ENCODE measurements at regions not wholly inside any gene's neighbourhood (a gene's known extent, or its start where the extent isn't known, plus 50 kb on each side); places are given as distances from the start of the nearest gene placed in this dataset.
"Not testable (repeated sequence)": the region's sequence is repeated elsewhere in the genome, so short reads cannot be mapped to it uniquely, and the experiment has no call there.

DNA sequence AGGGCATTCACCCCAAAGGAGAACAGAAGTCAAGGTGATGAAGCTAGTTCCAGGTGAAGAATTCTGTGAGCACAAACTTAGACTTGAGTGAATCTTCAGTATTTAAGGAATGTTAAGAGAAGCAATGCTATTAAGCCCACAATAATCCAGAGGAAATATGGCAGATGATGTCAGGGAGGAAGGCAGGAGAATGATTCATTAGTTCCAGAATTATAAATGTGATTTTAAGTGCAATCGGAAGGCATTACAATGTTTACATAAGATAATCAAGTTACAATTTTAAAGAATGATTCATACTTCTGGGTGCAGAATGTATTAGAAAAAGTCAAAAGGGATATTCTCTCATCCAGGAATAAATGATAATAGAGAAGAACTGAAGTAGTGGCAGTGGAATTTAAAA lies 545.2 kb upstream of the BRINP3 start:
- DNase-seq = peak; percentile 48

DNA sequence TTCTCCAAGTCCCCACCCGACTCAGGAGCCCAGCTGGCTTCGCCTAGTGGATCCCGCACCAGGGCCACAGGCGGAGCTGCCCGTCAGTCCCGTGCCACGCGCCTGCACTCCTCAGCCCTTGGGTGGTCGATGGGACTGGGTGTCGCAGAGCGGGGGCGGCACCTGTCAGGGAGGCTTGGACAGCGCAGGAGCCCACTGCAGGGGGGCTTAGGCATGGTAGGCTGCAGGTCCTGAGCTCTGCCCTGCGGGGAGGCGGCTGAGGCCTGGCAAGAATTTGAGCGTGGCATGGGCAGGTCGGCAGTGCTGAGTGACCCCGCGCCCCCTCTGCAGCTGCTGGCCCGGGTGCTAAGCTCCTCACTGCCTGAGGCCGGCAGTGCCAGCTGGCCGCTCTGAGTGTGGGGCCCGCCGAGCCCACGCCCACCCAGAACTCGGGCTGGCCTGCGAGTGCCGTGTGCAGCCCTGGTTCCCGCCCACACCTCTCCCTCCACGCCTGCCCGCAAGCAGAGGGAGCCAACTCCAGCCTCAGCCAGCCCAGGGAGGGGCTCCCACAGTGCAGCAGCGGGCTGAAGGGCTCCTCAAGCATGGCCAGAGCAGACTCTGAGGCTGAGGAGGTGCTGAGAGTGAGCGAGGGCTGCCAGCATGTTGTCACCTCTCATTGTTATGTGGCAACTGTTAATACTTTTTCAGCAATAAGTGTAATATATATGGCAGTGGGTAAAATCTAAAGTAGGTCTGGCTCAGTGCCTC lies 548.4 kb upstream of the BRINP3 start:
- DNase-seq = no peak

DNA sequence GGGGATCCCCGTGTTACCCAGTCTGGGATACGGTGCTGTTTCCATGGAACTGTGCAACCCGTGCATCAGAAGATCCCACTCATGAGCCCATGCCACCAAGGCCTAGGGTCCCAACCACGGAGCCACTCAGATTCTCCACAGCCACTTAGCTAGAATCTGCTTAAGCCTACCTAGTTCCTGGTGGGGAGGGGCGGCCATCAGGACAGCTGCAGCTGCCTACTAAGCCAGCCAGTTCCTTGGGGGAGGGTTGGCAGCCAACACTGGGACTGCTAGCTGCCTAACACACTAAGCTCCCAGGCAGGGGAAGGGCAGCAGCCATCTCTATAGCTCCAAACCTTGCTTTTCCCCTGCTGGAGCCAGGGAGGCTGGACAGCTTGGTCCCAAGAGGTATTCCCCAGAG lies 549.2 kb upstream of the BRINP3 start:
- no peak for DNase-seq

DNA sequence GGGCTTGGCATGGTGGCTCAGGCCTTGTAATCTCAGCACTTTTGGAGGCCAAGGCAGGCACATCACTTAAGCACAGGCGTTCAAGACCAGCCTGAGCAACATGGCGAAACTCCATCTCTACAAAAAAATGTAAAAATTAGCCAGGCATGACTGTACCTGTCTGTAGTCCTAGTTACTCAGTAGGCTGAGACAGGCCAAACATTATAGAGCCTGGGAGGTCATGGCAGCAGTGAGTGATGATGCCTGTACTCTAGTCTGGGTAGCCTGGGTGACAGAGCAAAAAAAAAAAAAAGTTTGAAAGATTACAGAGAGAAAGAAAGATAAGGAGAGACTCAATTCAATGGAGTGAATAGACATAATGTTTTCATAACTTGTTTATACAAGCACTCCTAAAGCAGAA lies 556.5 kb upstream of the BRINP3 start:
- no peak for DNase-seq

DNA sequence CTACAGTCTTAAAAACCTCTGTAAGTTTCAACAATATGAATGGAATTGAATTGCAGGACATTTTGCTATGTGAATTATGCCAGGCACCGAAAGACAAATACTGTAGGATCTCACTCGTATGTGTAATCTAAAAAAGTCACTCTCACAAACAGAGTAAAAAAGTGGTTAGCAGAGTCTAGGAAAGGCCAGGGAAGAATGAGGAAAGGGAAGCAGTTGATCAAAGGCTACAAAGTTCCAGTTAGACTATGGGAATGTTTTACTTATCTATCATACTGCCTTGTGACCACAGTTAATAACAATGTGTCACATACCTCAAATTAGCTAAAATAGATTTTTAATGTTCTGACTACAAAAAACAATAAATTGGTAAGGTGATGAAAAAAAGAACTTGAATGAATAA lies 565.4 kb upstream of the BRINP3 start:
- peak; percentile 3 for DNase-seq

DNA sequence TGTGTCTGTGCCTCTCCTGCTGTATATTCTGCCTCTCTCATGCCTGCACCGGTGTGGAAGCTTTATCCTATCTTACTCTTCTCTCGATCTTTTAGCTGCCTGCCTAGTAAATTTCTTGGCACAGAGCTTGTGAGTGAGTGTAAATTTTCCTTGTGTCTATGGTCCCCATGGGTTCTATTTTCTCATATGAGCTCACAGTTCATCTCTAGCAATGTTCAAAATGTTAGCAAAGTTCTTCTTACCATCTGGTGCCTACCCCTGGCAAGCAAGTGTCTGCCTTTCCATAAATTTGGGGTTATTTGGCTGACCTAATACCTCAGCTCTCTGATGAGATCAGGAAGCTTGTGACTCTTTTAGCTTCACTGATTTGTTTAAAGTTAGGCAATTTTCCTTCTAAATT lies 572.1 kb upstream of the BRINP3 start:
- DNase-seq = no peak

DNA sequence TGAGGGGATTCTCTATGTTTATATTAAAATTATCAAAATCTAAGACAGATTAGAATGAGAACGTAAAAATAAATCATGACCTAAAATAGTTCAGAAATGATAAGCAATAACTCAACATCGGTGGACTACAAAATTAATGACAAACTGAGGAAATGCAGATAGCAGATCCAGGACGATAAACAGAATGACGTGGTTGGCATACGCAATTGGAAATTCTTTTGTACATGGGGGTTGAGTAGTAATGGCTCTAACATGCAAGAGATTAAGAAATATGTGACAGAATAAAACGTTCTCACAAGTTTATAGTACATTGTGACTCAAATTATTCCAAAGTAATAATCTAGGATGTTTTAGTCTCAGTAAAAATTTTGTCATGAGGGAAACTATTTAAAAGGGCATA lies 575.2 kb upstream of the BRINP3 start:
- DNase-seq = no peak

DNA sequence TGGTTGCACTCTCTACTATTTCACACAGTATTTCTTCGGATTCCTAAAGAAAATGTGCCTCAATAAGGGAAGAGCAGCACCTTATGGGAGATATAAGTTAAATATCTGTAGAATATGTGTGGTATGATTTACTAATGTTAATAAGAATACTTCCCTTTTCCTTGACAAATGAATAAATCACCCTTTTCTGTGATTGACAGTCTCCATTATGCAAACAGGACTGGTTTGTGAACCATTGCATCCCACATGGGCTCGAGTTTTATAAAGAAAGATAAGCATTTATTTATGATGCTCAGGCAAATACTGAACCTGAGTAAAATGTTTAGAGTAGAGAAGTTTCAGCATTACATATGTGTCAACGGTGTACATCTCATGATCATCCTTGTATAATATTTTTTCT lies 587.7 kb upstream of the BRINP3 start:
- DNase-seq = no peak

DNA sequence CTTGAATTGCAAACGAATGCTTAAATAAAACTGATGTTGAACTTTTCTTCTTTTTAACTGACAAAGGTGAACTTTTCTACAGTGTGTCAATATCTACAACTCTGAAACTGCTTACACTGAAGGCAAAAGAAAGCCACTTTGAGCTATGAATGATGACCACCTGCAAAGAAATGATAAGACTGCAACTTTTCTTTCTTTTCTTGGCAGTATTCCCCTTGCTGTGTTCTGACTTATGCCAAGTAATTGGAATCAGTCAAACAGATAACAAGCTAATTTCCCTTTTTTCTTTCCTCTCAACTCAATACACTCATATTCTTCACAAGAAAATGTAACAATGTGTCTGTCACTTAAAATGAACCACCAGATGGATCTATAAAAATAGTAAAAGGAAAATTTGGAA lies 588.1 kb upstream of the BRINP3 start:
- DNase-seq = no peak

DNA sequence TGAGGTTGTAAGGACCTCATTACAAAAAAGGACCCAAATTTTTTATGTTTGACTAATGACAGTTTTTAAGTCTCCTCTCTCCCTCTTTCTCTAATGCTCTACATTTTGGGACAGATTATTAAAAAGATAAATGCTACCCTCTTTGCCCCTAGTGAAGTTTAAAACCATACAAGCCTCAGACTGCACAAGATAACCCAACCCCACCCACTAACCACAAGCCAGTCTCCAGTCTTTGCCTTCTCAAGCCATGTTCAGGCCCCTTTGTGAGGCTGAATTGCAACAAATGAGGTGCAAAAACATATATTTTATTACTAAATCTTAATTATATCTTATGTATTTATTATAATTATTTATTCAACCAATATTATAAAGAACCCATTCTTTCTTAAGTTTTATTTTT lies 597.2 kb upstream of the BRINP3 start:
- DNase-seq = no peak

DNA sequence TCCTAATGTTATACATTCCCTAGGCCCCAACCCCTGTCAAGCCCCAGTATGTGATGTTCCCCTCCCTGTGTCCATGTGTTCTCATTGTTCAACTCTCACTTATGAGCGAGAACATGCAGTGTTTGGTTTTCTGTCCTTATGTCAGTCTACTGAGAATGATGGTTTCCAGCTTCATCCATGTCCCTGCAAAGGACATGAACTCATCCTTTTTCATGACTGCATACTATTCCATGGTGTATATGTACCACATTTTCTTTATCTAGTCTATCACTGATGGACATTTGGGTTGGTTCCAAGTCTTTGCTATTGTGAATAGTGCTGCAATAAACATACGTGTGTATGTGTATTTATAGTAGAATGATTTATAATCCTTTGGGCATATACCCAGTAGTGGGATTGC lies 605.4 kb upstream of the BRINP3 start:
- DNase-seq = not testable (repeated sequence)

DNA sequence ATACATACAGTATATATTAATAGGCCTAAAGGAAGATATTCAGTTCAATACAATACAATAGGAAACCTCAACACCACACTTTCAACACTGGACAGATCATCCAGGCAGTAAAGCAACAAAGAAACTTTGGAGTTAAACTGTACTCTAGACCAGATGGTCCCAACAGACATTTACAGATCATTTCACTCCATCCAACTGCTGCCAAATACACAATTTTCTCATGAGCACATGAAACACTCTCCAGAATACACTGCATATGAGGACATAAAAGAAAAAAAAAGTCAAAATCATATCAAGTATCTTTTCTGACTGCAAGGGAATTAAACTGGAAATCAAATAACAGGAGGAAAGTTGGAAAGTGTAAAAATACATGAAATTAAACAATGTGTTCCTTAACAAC lies 607.5 kb upstream of the BRINP3 start:
- DNase-seq = no peak

DNA sequence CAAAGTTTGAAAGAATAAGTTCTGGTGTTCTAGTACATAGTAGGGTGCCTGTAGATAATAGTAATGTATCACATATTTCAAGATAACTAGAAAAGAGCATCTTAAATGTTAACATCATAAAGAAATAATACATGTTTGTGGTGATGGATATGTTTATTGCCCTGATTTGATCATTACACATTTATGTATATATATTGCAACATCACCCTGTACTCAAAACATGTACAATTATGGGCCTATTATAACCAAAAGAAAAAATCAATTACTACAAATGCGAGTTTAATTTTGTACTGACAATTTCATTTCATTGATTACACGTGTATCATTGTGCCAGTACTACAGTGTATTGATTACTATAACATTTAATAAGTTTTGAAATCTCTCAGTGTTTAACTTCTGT lies 609.2 kb upstream of the BRINP3 start:
- DNase-seq = no peak

DNA sequence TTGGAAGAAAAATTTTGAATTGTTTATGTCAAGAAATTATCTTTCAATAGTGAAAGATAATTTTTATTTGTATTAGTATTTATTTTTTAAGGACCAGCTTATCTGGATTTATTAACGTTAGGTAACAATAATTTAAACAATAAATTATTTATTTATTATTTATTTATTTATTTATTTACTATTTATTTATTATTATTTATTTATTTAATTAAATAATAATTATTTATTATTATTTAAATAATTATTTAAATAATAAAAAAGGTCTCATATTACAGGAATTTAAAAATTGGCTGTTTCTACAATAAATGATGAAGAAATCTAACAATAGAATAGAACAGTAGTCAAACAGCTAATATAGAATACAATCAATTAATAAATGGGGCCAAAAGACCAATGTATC lies 618.7 kb upstream of the BRINP3 start:
- DNase-seq = no peak

DNA sequence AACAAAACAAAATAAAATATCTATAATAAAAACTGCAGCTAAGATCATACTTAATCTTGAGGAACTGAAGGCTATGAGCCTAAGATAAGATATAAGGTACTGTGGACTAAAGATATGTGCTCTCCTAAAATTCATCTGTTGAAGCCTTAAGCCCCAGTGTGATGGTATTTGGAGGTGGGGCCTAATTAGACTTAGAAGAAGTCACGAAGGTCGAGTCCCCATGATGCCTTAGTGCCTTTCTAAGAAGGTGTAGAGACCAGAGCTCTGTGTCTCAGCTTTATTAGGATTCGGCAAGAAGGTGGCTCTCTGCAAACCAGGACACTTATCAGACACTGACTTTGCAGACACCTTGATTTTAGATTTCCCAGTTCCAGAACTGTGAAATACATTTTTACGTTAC lies 622.0 kb upstream of the BRINP3 start:
- DNase-seq = no peak

DNA sequence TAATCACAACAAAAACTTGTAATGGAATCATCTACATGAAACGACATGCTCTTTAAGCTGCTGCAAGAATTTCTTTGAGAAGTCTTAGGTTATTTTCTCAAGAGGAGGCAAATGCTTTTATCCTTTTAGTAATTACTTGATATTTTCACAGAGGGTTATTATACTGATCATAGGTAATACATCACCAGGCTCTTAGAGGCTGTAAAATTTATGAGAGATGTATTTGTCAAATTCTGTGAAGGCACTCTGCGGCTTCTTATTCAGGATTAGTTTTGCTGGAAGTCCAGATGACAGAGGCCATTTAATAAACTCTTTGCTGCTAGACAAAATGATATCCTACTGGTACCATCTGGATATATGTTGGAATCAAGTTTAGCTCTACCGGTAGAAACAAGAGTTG lies 624.3 kb upstream of the BRINP3 start:
- DNase-seq = no peak

DNA sequence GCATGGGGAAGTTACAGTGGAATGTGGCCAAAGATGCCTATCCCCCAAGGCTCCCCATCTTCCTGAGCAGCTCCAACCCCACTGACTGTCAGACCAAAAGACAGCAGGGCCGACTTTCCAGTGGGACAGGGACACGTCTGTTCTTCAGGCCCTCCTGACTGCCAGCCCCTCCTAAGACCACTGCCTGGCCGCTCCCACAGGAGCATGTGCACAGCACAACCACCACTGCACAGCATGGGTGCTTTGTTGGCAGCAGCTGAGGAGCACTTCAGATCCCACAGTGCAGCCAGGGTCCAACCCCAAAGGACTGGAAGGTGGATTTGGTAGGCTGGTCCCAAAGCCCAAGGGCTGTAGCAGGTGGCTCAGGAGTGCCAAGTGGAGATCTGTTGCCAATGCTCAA lies 648.3 kb upstream of the BRINP3 start:
- no peak for DNase-seq

DNA sequence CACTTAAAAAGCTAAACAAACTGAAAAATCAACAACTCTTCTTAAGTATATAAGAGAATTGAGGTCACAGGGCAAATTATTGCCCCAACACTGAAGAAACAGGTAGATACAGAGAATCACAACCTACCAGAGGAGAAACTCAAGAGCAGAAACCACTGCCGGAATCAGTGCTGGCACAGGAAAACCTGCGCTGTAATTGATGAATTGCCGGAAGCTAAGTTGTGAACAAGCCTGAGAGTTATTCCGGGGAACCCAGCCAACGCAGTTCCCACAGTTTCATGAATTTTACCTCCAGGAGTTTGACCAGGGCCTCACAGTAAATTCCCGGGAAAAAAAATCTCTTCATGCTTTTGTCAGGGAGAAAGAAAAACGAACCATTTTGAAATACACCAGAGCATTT lies 657.1 kb upstream of the BRINP3 start:
- peak; percentile 6 for DNase-seq

DNA sequence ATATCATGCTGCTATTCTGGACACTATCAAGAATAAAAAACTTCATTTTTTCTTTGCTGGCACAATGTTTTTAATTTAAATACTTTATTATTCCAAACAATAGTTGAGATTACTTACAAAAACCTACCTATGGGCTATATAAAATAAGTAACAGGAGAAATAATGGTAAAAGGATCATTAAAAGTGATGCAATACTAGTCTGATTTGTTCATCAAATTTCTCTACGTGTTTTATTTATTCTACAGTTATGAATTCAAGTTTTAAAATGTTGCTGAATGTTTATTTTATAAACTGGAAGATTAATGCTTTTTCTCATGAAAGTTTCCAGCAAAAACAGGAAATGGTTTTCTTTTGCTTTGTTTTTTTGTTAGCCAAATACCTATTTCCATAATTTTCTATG lies 662.4 kb upstream of the BRINP3 start:
- DNase-seq = no peak

DNA sequence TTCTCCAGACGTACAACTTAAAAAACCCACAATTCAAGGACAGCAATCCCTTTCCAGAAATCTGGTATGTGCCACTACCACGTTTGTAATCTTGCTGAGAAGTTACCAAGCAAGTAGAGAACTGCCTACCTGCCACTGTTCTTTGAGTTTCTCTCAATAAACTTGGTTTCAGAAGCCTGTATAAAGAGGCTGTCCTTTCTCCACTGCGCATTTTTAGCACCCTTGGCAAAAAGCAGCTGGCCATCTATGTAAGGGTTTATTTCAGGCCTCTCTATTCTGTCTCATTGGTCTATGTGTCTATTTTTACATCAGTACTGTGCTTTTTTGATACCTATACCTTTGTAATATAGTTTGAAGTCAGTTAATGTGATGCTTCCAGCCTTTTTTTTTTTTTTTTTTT lies 665.1 kb upstream of the BRINP3 start:
- no peak for DNase-seq

DNA sequence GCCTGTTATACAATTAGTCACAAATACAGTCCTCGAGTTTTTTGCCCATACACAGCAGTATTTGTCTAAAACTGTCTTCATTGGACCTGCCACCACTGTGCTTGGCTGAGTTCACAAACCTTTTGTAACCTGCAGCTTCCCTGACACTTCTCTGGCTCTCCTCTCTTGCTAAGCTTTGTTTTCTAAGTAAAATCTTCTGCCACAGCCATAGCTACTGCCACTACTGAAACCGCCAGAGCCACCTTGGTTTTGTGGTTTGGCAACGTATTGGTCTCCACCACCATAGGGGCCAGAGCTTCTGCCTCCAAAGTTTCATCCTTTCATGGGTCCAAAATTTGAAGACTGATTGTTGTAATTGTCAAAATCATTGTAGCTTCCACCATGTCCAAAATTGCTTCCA lies 668.2 kb upstream of the BRINP3 start:
- DNase-seq = no peak

DNA sequence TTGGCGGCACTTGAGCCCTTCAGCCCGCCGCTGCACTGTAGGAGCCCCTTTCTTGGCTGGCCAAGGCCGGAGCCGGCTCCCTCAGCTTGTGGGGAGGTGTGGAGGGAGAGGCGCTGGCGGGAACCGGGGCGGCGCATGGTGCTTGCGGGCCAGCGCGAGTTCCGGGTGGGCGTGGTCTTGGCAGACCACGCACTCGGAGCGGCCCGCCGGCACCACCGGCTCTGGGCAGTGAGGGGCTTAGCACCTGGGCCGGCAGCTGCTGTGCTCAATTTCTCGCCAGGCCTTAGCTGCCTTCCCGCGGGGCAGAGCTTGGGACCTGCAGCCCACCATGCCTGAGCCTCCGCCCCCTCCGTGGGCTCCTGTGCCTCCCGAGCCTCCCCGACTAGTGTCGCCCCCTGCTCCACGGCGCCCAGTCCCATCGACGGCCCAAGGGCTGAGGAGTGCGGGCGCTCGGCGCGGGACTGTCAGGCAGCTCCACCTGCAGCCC lies 673.7 kb upstream of the BRINP3 start:
- no peak for DNase-seq

DNA sequence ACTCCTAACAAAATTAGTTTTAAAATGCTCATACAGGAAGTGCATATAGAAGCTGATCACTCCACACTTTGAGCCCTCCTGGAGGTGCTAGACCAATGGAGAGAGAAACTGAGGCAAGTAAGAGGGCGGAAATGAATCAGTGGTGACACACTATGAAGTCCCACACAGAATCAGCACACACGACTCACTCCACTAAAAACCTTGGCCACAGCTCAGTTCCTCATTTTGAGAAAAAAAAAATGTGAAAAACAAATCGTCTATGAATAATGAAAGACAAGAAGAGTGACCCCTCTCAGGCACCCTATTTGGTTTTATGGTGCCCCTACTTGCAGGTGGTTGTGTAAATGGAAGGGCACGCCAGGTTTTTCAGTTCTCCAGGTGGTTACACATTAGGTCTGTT lies 675.1 kb upstream of the BRINP3 start:
- DNase-seq = no peak

DNA sequence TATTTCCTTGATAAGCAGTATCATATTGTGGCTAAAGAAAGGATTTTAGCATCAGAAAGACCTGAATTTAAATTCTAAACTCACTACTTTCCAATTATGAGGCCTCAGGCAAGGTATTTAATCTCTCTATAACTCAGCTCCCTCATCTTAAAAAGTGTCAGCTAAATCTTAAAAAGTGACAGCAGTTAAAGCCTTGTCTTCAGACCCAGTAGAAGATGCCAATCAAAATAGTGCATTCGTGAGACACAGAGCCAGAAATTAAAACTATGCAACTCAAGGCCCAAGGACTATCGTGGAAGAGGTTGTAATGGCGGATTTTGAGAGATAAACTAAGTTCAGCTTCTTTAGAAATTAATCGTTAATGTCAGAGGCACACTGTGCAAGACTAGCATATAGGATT lies 677.5 kb upstream of the BRINP3 start:
- no peak for DNase-seq

DNA sequence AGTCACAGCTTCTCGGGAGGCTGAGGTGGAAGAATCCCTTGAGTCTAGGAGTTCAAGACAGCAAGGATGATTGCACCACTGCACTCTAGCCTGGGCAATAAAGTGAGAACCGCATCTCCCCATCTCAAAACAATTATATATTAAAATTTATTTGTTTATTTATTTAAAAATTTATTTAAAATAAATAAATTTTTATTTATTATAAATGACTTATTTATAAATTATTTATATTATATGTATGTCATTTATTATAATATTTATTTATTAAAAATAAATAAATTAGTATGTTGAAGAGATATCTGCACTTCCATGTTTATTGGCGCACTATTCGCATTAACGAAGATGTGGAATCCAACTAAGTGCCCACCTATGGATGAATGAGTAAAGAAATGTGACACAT lies 683.2 kb upstream of the BRINP3 start:
- no peak for DNase-seq
